ENCODE measurements at regions not wholly inside any gene's neighbourhood (a gene's known extent, or its start where the extent isn't known, plus 50 kb on each side); places are given as distances from the start of the nearest gene placed in this dataset.

GRCh38 chr6:66940003-66940402, 1233.0 kb upstream of the EYS start:
- TF ChIP-seq CTCF (IDR thresholded peaks at IDR 0.05; ENCODE audit: low read depth, low read length), result no peak
- no peak for TF ChIP-seq EZH2phosphoT487 (IDR thresholded peaks at IDR 0.05; ENCODE audit: low read depth)
